ENCODE measurements at regions not wholly inside any gene's neighbourhood (a gene's known extent, or its start where the extent isn't known, plus 50 kb on each side); places are given as distances from the start of the nearest gene placed in this dataset.

- DNase-seq (ENCODE audit: low read depth in 4 of 4, low spot score in 1 of 4) = no peak
These were observed 213.2 kb upstream of the SP4 start for GRCh38 chr7:21214657-21215056.

- DNase-seq (ENCODE audit: low read depth in 4 of 4, low spot score in 1 of 4) = no peak
These were observed 212.6 kb upstream of the SP4 start for GRCh38 chr7:21215307-21215706.

- no peak for DNase-seq (ENCODE audit: low read depth in 4 of 4, low spot score in 1 of 4)
These were observed 210.5 kb upstream of the SP4 start for GRCh38 chr7:21217365-21217764.

GRCh38 chr7:21218155-21218554 lies 209.7 kb upstream of the SP4 start:
- no peak for DNase-seq (ENCODE audit: low read depth in 4 of 4, low spot score in 1 of 4)

GRCh38 chr7:21221130-21221529 lies 206.8 kb upstream of the SP4 start:
- DNase-seq (ENCODE audit: low read depth in 4 of 4, low spot score in 1 of 4) = no peak

- DNase-seq (ENCODE audit: low read depth in 4 of 4, low spot score in 1 of 4) = no peak
These were observed 189.3 kb upstream of the SP4 start for GRCh38 chr7:21238400-21239116.

- no peak for DNase-seq (ENCODE audit: low read depth in 4 of 4, low spot score in 1 of 4)
These were observed 184.6 kb upstream of the SP4 start for GRCh38 chr7:21243265-21243664.

GRCh38 chr7:21251151-21251800 lies 176.6 kb upstream of the SP4 start:
- no peak for DNase-seq (ENCODE audit: low read depth in 4 of 4, low spot score in 1 of 4)

GRCh38 chr7:21253740-21254687 lies 173.9 kb upstream of the SP4 start:
- peak in 1 of 4 experiments; percentile 22 for DNase-seq (ENCODE audit: low read depth in 4 of 4, low spot score in 1 of 4)

- peak in 1 of 4 experiments; percentile 0 for DNase-seq (ENCODE audit: low read depth in 4 of 4, low spot score in 1 of 4)
These were observed 171.5 kb upstream of the SP4 start for GRCh38 chr7:21256310-21256877.

- no peak for DNase-seq (ENCODE audit: low read depth in 4 of 4, low spot score in 1 of 4)
These were observed 166.9 kb upstream of the SP4 start for GRCh38 chr7:21260939-21261338.

- DNase-seq (ENCODE audit: low read depth in 4 of 4, low spot score in 1 of 4) = peak in 3 of 4 experiments; percentile 13 to 22 (median 20)
These were observed 166.0 kb upstream of the SP4 start for GRCh38 chr7:21261627-21262594.

GRCh38 chr7:21269021-21269420 lies 158.9 kb upstream of the SP4 start:
- DNase-seq (ENCODE audit: low read depth in 4 of 4, low spot score in 1 of 4) = no peak

- DNase-seq (ENCODE audit: low read depth in 4 of 4, low spot score in 1 of 4) = no peak
These were observed 151.3 kb upstream of the SP4 start for GRCh38 chr7:21276471-21277035.

GRCh38 chr7:21278944-21279343 lies 148.9 kb upstream of the SP4 start:
- no peak for DNase-seq (ENCODE audit: low read depth in 4 of 4, low spot score in 1 of 4)

- DNase-seq (ENCODE audit: low read depth in 4 of 4, low spot score in 1 of 4) = no peak
These were observed 146.7 kb upstream of the SP4 start for GRCh38 chr7:21281193-21281592.

GRCh38 chr7:21293771-21294170 lies 134.1 kb upstream of the SP4 start:
- DNase-seq (ENCODE audit: low read depth in 4 of 4, low spot score in 1 of 4) = no peak

GRCh38 chr7:21299766-21300165 lies 128.1 kb upstream of the SP4 start:
- DNase-seq (ENCODE audit: low read depth in 4 of 4, low spot score in 1 of 4) = no peak

- DNase-seq (ENCODE audit: low read depth in 4 of 4, low spot score in 1 of 4) = no peak
These were observed 127.2 kb upstream of the SP4 start for GRCh38 chr7:21300692-21301091.

GRCh38 chr7:21304808-21305375 lies 123.0 kb upstream of the SP4 start:
- DNase-seq (ENCODE audit: low read depth in 4 of 4, low spot score in 1 of 4) = no peak
